Stimulated activated CD4-positive, alpha-beta T cell treated with anti-CD3 and anti-CD28 coated beads, Interleukin-1b, Interleukin-23, amount 100 ng/mL, for 4 hours (primary cell): ENCODE measurements at regions not wholly inside any gene's neighbourhood (a gene's known extent, or its start where the extent isn't known, plus 50 kb on each side); places are given as distances from the start of the nearest gene placed in this dataset.
"Not testable (repeated sequence)": the region's sequence is repeated elsewhere in the genome, so short reads cannot be mapped to it uniquely, and the experiment has no call there.

Experiments
- DNase-seq, 2 donors: peaks; one replicate each; pipeline ENCODE4 v3.0.0-alpha.2; 2020; ENCODE audit warnings: low read depth in 2 of 2

DNA sequence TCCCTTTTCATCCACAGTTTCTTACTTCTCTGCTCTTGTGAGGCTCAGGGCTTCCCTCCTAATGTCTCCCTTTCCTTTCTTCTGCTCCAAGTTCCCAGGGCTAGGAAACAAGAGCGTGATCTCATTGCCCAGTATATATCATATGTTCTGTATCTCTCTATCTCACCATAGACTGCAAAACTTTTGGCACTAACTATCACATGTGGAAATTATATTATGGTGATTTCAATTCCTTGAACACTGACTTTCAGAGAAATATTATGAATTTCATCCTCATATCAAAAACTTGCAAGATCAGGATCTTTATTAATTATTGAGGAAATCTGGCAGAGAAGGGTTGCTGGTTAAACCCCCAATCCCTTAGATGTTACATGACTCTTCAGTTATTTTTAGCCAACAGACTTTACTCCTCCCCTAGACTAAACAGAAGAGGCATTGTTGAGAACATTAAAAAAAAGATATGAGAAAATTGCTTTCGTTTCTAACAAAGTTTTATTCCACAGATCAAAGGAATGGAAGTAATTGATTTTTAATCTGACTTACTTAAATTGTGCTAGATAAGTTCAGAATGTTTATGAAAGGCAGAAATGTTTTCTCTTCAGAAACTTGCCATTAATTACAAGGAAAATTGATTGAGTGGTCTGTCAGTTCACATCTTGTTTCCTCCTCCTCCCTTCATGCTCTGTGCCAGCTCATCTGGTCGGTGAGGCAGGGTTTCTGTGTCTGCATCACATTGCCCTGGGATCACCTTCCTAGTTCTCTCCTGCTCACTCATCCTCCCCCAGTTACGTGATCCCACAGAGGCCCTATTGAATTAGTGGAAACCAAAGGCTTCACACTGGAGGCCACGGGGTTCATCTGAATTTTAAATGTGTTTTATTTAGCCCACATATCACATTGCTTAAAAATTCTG, 378.5 kb downstream of the LMO7 start:
- DNase-seq = no peak

DNA sequence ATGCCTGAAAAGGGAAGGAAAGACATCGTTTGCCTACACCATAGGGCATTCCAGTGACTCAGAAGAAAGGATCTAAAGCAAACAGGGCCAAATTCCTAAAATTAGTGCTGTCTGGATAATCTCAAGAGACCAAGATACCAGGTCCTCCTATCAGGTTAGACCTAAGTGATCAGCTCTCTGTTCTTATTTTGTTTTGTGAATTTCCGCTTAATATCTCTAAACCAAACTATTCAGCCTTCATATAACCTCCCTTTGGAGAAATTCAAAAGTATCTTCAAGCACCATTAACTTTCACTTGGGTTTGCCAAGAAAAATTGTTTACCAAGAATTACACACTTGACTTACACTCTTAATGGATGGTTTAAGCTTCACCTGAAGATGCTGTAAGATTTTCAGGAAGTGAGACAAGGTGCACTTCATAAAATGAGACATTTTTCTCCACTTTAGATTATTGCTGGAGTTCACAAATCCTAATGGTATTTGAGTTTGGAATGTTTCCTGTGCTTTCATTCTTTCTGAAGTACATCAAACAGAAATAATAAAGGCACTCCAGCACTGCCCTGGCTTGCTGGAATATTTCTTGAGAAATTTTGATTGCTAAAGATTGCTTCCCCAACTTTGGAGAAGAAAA, 376.1 kb downstream of the LMO7 start:
- no peak for DNase-seq

DNA sequence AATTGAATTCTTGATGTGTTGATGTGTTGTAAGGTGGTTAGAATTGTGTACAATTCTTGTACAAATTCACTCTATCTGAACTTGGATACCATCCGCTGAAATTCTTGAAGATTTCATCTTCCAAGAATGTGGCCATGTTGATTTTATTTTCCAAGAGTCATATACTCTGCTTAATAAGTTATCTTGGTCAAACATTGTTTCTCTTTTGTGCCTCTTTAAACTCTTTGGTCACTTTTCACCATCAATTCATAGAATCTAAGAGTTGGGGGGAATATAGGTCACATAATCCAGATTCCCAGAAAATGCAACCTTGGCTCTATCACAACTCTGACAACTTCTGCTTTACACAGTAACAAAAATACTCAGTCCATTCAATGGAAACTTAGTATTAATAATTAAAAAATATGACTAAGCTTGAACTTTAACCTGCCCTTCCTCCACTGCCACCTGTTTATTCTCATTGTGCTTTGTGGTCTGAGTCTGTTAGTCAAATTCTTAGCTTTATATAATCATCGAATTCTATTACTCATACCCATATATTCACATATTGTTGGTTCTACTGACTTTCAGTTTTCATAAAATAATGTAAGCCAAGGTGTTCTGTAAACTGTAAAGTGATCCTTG, 373.2 kb downstream of the LMO7 start:
- no peak for DNase-seq

DNA sequence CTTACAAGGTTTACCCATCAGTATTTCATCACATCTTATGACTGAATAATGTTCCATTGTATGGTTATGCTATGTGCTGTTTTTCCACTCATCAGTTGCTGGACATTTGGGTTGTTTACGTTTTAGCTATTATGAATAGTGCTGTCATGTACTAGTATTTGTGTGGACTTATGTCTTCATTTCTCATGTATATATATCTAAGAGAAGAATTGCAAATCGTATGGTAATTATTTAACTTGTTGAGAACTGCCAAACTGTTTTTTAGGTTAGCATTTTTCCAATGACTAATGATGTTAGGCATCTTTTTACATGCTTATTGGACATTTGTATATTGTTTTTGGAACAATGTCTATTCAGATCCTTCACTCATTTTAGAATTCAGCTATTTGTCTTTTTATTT, 368.3 kb downstream of the LMO7 start:
- no peak for DNase-seq

DNA sequence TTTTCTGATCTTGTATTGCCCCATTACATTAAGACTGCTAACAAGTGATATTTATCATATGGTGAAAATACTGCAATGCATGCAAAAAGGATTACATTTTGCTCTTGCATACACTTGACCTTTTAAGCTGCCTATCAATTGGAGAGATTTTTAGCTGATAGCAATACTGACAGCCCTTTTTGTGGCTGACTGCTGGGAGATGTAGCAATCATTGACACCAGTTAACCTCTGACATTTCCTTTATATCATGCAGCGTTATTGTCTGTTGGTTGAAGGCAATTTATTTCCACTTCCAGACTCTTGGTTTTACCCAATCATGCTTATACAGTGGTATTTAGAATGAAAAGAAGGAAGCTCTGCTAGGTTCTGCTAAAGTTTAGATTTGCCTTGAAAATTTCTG, 364.0 kb downstream of the LMO7 start:
- DNase-seq = no peak

DNA sequence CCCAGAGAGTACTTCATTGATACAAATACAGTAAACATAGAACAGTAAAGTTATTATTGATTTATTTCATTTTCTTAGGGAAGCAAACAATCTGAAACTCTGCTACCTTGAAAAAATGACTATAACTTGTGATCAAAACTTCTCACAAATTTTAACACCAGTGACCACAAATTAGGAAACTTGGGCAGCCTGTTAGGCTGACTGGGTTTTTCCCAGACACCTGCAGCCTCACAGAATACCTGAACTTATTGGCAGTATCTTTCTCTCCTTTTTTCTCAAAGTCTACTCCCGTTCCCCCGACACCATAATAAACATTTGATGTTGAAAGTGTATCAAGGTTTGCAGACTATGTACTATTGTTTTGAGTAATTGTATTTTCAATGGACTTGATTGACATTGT, 360.5 kb downstream of the LMO7 start:
- DNase-seq = no peak

DNA sequence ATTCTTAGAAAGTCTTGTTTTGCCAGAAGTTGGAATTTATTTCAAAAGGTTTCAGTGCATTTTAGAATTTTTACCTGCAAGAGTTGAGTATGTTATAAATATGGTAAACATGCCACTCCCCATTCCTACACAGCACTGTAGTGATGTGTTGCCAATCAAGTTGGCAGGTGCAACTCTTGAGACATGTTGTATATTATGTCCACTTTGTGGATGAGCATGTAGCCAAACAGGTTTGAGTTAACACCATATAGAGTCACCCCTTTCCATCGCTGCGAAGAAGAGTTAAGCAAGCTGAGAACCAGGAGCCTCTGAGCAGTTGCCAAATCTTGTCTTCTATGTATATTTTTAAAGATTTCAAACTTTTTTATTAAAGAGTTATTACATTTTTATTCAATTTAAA, 359.8 kb downstream of the LMO7 start:
- no peak for DNase-seq

DNA sequence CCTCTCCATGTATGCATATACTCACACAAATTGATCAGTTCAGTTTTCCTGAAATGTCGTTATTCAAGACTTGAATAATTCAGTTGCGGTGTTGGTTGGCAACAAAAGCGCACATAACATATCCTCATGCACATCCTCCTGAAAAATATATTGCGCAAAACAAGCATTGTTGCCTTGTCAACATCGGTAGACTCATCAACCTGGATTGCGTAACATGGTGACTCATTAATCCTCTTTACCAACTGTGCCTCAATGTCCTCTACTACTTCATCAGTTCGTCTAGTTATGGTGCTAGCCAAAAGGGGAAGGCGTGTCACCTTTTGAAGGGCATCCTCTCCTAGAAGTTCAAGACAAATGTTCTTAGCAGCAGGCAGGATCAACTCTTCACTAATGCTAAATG, 357.7 kb downstream of the LMO7 start:
- no peak for DNase-seq

DNA sequence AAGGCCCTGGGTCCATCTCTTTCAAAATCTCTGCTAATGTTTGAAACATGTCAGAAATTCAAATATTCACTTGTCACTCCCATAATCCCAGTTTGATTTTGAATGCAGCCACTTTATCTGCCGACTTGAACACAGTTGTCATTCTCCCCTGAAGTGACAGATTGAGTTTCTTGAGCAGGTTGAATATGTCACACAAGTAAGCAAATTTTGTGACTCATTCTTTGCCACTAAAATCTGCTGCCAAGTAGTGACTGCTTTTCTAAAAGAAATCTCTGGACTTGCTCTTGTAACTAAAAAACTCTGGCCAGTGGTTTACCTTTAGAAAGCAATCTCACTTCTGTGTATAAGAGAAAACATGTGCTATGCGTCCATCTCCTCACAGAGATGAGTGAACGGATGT, 357.1 kb downstream of the LMO7 start:
- no peak for DNase-seq

DNA sequence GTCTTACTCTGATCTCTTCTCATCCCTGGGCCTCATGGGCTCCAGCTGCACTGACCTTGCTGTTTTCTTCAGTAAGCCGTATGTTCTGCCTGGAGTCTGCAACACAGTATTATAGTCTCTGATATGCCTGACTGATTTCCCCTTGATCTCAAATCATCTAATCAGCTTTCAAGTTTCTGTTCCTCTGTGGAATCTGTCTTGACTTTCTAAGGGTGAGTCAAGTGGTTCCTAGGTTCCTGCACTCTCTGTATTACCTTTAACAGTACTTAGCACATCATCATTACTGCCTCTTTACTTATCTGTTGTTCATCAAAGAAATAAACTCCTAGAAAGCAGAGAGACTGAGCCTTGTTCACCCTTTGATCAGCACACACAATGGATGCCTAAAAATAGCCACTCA, 350.7 kb downstream of the LMO7 start:
- no peak for DNase-seq

DNA sequence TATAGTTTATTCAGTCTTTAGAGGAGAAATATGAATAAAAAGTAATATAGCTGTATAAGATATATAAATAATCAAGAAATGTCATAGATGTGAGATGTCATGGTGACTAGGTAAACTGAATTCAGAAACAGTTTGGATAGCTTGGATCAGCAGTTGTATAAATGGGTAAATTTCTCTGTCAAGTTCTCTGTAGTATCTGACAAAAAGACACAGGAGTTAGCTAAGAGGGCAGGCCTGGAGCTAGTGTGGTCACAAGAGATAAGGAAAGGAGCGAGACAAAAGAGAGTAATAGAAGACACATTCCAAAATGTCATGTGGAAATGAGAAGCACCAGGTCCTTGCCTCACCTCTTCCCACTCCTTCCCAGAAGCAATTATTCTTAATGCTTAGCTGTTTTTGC, 349.0 kb downstream of the LMO7 start:
- no peak for DNase-seq

DNA sequence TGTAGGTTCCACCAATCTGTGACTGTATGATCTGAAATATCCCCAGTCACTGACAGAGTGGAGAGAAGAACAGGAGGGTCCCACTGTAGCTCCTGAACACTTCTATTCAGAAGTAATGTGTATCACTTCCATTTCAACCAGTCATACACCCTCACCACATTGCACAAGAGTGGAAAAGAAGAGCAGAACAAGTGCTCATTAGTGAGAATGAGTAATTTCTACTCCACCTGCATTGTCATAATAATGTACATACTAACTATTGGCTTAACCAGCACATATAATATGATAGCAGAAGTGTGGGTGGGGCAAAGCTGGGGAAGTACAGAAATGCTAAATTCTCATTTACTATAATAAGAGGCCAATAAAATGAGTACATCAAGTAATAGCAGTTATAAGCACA, 342.7 kb downstream of the LMO7 start:
- DNase-seq = no peak

DNA sequence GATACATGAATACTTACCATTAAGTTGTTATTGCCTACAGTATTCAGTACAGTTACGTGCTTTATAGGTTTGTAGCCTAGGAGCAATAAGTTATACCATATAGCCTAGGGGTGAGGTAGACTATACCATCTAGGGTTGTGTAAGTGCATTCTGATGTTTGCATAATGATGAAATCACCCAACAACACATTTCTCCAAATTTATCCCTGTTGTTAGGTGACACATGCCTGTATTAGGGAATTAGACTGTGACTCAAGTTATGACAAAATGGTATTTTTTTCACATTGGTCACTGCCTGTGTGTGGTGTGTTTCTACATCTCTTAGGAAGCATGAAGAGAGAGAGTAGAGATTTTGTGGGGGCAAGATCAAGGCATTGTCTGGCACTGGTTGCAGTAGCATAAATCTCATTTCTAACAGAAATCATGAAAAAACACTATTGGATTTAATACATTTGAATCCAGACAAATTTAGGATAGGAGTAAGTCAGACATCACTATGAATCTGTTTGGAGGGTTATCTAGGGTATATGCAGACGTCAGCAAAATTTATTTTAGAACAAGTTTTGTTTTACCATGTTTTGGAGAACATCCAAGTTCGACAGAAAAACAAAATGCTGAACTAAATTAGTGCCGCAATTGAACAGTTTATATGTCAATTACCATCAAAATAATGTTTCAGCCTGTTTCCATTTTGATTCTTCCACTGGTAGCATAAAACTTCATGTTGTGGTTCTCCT, 332.1 kb downstream of the LMO7 start:
- DNase-seq = no peak

DNA sequence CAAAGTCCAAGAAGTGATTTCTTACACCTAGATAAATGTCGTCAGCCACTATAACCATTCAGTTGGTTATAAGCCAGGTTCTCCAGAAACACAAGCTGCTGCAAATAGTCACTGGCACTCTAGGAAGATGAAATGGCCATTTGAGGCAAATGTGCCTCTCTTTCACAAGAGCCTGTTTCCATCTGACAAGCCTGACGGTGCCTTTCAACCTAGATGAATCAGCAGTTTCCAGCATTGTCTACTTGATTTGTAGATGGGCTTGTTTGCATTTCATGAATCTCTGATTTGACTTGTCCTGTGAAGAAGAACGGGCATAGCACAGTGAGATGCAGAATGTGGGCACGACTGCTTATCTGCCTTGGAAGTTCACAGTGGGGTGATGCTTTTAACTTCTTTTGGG, 327.2 kb downstream of the LMO7 start:
- DNase-seq = no peak

DNA sequence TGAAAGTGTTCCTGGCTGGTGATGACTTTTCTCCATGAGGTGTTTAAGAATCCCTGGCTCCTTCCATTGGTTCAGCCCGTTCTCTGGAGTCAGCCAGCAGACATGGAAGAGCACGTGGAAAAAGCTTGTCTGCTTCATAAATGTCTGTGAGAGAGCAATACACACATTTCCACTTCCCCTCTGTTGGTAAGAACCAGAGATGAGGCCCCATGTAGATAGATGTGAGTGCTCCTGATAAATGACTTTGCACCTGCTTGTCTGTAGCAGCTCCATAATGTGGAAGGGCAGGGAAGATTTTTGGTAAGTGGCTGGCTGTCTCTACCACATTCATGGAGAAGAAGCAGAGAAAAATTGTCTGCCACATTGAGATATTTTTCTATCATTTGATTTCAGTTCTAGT, 325.8 kb downstream of the LMO7 start:
- no peak for DNase-seq

DNA sequence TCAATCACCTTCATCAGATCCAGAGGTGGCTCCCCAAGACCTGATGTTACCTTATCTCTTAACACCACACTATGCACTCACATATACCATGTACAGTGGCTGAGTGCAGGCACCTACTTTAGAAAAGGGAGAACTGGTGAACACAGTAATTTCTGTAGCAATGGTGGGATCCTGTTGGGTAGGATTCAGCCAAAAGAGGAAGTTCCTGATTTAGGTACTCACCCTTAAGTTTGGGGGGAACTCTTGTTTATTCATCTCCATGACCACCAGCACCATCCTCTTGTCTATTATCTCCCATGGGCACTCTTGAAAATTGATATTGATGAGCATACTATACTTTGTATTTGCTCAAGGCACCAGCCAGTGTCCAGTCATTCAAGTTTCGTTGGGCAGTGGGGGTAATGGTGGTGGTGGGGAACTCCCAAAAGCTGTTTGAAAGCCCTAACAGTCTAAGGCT, 324.4 kb downstream of the LMO7 start:
- DNase-seq = no peak

DNA sequence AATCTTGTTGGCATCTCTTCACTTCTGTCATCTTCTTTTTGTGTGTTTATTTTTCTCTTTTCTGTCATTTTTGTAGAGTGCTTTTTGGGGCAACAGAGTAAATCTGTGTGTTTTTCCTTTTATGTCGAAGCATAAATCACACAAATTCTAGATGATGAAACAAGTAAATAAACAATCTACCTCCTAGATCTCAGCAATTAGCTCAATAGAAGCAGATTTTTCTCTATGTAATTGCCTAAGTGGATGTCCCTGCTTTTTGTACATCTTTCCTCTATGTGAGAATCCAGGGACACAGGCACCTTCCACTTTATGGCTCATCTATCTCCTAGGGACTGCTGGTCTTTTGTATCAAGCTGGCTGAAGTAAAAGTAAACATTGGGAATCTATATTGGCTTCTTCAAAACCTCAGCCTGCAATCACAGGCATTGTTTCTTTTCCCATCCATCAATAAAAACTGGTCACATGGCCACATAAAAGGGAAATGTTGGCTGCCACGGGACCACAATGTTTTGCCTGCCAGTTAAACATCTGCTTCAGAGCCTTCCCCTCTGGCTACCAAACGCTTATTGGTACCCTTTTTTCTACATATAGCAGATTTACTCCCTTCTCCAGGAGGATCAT, 323.8 kb downstream of the LMO7 start:
- DNase-seq = no peak

DNA sequence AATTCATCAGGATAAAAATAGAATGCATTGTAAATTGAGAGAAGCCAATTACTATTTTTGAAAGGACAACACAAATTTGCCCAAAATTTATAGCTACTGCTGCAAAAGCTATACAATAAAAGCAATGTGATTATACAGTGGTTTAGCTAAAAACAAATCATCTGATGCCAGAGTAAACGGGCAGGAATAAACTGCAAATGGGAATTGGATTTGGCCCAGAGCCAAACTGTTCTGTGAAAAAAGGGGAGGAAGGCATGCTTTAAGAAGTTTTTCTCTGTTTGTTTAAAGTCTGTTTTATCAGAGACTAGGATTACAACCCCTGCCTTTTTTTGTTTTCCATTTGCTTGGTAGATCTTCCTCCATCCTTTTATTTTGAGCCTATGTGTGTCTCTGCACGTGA, 317.5 kb downstream of the LMO7 start:
- DNase-seq = not testable (repeated sequence)

DNA sequence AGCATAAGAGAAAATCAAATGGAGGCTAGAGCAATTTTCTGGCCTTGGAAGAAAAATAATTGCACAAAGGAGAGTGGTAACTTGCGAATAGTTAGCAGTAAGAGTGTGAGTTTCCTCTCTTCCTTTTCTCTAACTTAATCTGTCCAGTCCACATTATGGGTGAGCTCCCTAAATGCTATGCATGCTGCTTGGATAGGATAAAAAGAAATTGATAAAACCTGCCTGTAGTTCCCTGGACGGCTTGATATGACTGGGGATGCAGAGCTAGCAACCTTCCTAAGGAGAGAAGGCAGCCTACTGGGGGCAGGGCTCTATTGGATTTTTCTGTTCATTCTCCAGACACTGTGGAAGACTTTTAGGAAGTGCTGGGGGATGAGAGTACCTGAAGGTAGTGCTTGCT, 311.3 kb downstream of the LMO7 start:
- no peak for DNase-seq

DNA sequence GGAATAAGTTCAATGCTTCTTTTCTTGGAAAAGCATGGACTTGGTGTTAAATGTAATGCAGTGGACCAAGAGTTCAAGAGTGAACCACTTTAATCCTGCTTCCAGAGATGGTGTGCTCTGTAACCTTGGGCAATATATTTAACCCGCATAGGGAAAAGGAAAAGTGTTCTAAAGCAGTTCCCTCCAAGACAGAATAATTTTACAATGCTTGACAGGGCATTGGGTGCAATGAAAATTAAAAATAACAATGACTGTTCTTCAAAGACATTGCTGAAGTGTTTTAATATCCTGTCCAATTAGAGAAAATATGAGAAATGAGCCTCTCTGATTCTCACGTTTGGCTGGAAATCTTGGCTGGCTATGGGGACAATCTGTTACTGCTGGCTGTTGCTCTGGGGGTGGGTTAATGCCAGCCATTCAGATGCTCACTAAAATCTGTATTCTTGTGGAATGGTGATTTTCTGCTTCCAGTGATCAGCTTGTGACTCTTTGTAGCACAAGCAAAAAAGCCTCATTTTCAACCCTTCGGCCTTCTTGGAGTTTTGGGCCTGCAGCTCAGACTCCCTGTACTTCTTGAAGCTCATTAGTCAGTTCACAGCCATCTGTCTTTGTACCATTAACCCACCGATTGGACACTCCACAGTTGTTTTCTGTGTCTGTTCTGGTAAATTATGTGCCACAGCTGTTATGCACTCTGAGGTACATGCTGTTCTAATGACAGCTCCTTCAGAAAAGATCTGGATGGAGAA, 310.6 kb downstream of the LMO7 start:
- no peak for DNase-seq

DNA sequence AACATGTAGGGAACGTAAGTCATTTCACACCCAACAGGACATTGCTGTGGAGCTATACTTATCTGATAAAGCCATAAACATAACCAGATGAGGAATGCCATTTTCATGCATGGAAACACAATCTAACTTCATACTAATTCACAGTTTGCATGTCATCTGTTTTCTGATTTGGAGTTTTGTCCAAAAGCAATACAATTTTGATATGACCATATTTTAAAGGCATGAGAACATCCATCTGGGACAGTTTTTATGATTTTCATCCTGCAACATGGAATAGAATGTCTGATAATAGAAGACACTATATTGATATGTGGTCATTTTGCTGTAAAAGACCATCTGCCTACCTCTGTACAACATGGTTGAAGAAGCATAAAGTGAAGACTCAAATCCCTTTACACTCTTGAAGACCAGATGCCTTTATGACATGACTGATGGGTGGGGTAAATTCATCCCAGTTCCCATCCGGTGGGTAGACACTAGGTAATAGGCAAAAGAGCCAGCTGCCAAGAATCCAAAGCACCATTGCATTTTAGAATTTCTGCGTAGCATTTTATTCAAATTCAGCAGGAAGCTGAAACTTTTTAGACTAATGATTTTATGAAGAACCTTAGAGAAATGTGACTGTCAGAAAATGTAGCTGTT, 309.8 kb downstream of the LMO7 start:
- no peak for DNase-seq
